ENCODE measurements at regions not wholly inside any gene's neighbourhood (a gene's known extent, or its start where the extent isn't known, plus 50 kb on each side); places are given as distances from the start of the nearest gene placed in this dataset.

DNA sequence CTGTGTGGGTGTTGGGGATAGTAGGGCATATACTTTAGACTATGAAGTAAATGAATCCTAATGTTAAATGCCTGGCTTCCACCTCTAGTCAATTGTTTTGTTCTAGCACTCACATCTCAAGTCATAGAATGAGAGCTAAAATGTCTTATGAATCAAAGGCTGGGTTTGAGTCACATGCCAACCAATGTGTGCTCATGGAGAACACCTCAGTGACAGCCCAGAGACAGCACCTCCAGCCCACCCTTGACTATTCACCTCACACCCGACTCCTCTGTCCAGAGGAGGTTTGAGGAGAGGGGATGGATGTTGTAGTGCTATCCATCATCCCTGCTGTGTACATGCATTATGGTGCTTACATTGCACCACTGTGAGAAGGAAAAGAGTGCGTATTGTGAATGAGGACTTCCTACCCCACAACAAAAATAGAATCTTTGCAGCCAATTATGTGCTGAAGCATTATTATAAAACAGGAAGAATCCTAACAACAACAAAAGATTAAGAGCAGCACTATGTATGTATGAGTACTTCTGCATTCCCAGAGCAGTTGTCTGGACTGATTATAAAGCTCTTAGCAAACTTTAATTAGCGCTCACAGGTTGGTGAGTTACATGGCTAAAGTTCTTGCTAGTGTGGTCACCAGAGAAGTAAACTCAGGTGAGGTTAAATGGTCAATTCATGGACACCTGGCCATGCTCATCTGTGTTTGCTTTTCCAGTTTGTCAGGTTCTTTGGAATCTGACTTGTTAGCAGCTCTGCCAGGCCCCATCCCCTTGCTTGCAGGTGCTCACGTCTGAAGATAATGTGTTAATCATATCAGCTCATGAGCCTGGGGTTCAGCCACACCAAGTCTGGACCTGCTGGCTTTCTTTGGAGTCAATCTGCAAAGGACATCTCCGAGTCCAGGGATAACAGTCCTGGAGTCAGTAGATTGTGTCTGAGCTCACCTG is 55.3 kb upstream of the NABP1 start:
- TF ChIP-seq GATA3 (IDR thresholded peaks at IDR 0.05; ENCODE audit: low read depth, low read length) = no peak
- TF ChIP-seq GATA2 (IDR thresholded peaks at IDR 0.05; ENCODE audit: low read depth, low read length) = no peak

DNA sequence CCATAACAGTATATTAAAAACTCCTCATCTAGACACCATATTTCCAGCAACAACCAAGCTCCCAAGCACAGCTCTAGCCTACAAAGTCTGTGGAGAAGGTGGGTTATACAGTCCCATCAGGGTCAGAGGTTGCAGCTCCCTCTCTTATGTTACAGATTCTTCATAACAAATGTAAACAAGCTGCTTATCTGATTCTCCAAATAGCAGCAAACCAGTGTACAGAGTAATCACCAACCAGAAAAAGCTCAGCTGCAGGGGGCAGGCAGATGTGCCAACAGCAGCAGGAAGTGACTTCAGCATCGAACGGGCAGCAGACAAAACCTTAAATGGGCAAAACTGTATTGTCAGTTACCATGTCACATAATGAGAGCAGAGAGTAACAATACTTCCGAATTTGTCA is 52.9 kb upstream of the NABP1 start:
- TF ChIP-seq GATA2 (IDR thresholded peaks at IDR 0.05; ENCODE audit: low read depth, low read length) (no peak), GATA3 (IDR thresholded peaks at IDR 0.05; ENCODE audit: low read depth, low read length) (no peak)

DNA sequence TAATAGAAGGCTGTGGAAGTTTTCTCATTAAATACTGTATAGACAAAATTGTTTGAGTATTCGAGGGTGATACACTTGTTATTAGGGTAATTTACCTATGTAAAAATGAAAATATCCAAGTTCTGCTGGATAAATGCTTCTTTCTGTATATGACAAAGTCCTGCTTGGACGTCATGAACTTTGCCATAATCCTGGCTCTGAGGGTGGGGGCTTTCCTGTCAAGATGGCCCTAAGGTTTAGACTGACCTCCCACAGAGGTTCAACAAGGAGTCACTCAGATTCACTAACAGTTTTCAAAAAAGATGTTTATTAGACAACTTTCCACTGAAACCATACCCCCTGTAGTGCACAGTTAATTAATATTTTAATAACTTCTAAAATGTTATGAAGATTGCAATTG is 52.5 kb upstream of the NABP1 start:
- no peak for TF ChIP-seq GATA2 (IDR thresholded peaks at IDR 0.05; ENCODE audit: low read depth, low read length)
- no peak for TF ChIP-seq GATA3 (IDR thresholded peaks at IDR 0.05; ENCODE audit: low read depth, low read length)

GRCh38 chr2:191626497-191627151 is 51.3 kb upstream of the NABP1 start:
- TF ChIP-seq GATA3 (IDR thresholded peaks at IDR 0.05; ENCODE audit: low read depth, low read length) (no peak), GATA2 (IDR thresholded peaks at IDR 0.05; ENCODE audit: low read depth, low read length) (no peak)

GRCh38 chr2:191627518-191627917 is 50.4 kb upstream of the NABP1 start:
- TF ChIP-seq GATA3 (IDR thresholded peaks at IDR 0.05; ENCODE audit: low read depth, low read length) (no peak), GATA2 (IDR thresholded peaks at IDR 0.05; ENCODE audit: low read depth, low read length) (no peak)
